Activated CD4-positive, CD25-positive, alpha-beta regulatory T cell (primary cell): ENCODE measurements at regions not wholly inside any gene's neighbourhood (a gene's known extent, or its start where the extent isn't known, plus 50 kb on each side); places are given as distances from the start of the nearest gene placed in this dataset.
"Not testable (repeated sequence)": the region's sequence is repeated elsewhere in the genome, so short reads cannot be mapped to it uniquely, and the experiment has no call there.

Experiments used
- DNase-seq, 4 experiments: peaks; one replicate each; lab custom pipeline; 2025; lab: John Stamatoyannopoulos, UW

DNA sequence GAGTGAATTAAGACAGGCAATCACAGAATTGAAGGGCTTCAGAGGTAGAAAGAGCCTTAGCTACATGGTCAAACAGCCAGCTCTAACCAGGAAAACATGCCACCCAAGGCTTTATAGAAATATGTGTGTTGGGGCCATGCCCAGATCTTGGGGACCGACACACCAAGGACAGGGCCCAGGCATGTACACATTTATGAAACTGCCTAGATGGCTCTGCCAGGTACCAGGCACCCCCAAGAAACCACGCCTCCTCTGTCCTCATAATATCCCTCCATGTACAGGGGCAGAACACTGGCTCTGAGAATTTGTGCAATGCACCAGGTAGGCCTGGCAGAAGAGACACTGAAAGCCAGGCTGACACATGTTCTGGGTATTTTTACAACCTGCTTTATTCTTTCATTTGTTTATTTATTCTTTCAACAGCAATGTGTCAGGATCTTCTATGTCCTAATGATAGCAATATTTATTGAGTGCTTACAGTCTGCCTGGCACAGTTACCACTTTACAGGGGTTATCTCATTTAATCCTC is 137.9 kb upstream of the LSM14A start:
- no peak for DNase-seq

DNA sequence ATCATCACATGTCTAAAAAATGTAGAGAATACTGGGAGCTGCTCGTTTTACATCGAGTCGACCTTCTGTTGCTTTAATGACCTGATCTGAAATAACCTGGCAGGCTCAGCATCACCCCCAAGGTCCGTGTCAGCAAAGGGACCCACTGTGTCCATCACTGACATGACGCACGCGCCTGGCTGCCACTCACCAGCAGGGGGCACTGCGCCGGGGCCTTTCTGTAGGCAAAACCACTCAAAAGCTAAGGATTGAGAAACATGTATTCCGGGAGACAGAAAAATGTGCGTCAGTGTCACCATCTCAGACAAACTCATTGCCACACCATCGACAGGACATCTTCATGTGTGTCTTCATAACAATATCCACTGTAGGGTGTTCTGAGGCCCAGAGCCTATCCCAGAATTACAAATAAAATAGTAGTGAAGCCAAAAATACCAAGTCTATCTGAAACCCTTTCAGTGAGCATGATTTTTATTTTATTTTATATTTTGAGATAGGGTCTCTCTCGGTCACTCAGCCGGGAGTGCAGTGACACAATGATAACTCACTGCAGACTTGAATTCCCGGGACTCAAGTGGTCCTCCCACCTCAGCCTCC is 130.3 kb upstream of the LSM14A start:
- peak; percentile 23 to 49 (median 42) for DNase-seq

DNA sequence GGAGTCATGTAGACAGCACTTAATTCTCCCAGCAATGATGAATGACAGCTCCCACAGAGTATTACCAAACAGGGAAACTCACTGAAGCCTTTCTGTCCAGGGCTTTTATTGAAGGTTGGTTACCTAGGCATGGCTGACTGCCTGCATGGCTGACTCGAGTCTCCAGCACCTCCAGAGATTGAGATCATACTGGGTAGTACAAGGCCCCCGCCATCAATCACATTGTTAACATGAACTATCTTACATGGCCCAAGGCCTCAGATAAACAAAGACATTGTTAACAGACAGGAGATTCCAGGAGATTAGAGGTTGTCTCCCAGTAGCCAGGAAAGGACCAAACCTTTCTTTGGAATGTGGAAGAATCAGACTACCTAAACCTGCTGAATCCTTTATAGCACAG is 128.3 kb upstream of the LSM14A start:
- DNase-seq: no peak

DNA sequence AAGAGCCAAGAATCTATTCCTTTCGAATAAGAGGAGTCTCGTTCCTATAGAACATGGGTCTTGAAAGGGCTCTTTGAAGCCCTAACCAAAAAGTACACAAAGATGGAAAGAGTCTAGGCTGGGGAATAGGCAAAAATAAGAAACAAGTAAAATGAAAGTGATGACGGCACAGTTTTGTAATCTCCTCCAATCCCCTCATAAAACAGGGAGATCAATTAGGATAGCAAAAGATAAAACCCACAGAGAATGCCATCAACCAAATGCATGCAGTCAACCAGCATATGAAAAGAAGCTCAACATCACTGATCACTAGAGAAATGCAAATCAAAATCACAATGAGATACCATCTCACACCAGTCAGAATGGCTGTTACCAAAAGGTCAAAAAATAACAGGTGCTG is 122.4 kb upstream of the LSM14A start:
- DNase-seq: no peak

DNA sequence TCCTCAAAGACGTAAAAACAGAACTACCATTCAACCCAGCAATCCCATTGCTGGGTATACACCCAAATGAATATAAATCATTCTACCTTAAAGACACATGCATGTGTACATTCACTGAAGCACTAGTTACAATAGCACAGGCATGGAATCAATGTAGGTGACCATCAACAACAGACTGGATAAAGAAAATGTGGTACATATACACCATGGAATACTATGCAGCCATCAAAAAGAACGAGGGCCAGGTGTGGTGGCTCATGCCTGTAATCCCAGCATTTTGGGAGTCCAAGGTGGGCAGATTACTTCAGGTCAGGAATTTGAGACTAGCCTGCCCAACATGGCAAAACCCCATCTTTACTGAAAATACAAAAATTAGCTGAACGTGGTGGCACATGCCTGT is 121.9 kb upstream of the LSM14A start:
- not testable (repeated sequence) for DNase-seq

DNA sequence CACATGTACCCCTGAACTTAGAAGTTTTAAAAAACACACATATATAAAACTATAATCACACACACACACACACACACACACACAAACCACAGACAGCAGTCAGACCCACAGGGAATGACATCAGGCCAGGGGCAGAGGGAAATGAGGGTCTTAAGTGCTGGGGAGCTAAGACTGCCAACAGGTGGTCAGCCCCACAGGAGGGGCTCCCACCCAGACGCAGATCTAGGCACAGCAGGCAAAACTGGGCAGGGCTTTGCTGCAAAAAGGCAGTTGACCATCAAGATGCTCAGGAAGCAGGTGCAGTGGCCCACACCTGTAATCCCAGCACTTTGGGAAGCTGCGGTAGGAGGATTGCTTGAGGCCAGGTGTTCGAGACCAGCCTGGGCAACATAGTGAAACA is 121.0 kb upstream of the LSM14A start:
- DNase-seq: no peak

DNA sequence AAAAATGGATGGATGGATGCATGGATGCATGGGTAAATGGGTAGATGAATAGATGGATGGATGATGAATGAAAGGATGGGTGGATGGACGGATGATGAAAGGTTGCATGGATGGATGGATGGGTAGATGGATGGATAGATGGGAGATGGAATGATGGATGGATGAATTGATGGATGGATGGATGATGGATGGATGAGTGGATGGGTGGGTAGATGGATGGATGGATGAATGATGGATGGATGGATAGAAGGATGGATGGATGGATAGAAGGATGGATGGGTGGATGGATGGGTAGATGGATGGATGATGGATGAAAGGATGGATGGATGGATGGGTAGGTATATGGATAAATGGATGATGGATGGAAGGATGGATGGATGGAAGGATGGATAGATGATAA is 115.1 kb upstream of the LSM14A start:
- no peak for DNase-seq

DNA sequence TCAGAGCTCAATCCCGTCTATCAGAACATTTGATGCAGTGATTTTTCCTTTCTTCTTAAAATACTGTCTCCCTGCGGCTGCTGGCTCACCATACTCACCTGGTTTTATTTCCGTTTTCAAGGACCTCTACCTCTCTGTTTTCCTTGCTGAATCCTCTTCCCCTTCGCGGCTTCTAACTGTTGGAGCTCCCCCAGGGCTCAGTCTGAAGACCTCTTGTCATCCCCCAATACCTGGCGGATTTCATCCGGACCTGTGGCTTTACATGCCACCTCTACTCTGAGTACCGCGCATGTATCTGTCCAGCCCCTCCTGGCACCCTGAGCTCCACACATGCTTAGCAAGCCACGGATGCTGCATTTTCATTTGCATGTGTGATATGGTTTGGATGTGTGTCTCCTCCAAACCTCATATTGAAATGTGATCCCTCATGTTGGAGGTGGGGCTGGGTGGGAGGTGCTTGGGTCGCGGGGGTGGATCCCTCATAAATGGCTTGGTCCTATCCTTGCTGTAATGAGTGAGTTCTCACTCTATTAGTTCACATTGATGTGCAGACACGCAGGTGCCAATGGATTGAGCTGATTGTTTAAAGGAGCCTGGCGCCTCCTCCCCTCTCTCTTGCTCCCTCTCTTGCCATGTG is 106.2 kb upstream of the LSM14A start:
- no peak for DNase-seq

DNA sequence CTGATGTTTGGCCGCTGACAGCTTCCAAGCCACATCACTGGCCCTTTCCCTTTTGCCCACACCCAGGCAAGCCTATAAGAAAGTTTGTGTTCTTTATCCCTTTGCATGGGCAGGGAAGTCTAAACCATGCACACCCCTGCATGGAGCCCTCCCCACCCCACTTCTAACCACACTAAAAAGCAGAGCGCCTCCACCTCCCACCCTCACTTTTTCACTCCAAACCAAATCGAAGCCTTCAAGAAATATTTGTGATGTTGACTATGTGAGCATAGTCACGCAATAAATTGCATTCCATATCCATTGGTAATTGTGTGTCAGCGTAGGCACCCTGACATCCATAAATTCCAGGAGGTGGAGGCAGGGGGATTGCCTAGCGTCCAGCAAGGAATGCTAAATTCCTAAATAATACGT is 104.4 kb upstream of the LSM14A start:
- DNase-seq: no peak

DNA sequence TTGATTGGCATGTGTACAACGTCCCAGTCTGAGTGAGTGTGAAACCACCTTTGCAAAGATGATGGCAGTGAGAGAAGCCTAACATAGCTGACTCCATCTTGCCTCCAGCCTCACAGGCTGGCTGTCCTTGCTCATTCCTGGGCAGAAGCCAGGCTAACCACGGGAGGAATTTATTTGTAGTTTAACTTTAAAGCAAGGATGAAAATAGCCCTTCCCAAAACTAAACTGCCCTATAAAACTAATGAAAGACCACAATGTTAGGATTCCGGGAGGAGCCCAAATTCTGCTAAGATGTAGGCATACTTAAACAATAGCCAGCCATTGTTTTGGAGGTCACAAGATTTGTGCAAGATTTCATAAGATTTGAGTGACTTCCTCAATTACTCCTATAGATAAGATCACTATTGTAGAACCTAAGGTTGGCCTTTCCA is 96.6 kb upstream of the LSM14A start:
- no peak for DNase-seq

DNA sequence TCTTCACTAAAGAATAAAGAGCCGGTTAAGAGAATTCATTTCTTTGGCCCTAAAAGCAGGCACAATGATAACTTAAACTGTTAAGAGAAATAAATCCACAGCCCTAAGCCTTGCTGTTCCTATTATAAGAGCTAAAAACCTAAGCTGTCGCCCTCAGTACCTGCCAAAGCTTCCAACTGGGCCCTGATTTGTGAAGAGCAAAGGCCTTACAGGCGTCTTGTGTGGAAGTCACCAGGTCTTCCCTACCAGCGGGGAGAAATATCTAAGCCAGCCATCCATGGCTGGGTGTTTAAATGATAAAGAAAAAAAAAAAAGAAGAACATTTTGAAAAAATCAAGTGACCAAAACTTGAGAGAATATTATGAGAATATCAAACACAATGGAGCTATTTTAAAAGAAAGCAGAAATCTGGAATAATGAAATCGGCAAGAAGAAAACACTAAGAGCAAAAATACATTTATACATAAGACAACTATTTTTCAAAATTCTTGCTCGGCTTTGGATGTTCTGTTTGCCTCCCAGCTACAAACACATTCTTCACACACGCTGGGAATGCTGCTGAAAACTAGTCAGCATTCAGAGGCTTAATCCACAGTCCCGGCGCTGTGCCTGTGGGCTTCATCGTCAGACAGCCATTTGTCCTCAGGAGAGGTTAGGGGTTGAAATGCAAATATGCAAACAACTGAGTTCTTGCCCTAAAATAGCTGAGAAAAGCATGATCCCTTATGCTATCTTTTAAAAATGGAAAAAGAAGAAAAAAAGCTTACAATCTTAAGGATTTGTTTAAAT is 89.8 kb upstream of the LSM14A start:
- DNase-seq: no peak

DNA sequence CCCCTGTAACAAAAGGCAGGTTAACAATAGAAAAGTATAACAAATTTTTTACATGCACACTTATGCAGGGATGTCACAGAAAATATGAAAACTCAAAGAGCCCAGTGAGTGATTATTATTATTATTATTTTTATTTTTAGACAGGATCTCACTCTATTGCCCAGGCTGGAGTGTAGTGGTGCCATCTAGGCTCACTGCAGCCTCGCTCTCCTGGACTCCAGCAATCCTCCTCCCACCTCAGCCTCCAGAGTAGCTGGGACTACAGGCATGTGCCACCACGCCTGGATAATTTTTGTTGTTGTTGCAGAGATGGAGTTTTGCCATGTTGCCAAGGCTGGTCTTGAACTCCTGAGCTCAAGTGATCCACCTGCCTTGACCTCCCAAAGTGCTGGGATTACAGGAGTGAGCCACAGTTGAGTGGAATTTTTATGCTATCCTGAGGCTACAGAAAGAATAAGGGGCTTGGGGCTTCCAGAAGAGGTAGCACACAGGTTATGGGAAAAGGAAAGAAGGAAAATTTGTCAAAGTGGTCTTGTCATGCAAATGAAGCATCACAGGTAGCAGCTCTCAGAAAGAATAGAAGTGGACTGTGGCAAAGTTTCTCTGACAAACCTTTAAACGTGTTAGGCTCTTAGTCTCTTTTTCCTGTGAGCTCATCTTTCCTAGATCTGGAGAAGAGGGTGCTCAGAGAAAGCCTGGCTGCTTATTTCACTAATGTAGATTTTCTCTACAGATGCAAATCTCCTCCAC is 87.7 kb upstream of the LSM14A start:
- DNase-seq: no peak

DNA sequence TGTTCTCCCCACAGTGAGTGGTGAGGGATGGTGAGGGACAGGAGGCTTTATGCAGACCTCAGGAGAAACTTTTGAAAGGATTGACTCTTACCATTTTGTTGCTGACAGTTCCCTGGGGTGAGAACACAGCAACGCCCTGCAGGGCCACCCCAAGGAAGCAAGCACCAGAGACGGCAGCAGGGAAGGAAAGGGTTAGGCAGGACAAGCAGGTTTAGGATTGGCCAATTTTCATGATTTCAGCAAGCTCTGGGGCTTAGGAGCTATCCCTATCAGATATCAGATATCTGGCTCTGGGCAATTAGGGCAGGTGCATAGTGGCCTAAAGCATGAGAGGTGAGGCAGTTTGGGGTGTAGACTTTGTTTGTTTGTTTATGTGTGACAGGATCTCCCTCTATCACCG is 87.0 kb upstream of the LSM14A start:
- no peak for DNase-seq

DNA sequence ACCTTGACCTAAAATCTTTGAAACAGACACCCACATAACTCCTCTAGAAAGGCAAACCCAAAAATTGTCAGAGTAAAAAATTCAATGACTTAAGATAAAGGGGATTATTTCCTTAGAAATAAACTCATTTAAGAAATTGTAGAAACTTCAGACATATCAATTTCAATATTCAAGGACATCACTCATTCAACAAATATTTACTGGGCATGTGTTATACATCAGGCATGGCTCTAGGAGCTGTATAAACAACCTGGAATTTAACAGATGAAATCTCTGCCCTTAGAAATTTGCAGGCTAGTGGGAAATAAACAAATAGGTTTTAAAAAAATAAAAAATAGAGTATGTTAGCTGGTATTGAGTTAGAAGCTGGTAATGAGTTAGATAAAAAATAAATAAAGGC is 84.0 kb upstream of the LSM14A start:
- DNase-seq: no peak

DNA sequence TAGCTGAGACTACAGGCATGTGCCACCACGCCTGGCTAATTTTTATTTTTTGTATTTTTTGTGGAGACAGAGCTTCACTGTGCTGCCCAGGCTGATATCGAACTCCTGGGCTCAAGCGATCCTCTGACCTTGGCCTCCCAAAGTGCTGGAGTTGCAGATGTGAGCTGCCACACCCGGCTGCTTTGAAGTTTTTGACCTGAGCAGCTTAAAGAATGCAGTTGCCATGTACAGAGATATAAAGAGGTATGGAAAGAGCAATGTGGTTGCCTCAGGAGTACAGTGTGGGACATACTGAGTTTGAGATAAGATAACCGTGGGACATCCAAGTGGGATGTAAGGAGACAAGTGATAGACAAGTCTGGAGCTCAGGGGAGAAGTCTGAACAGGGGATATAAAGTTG is 82.7 kb upstream of the LSM14A start:
- no peak for DNase-seq

DNA sequence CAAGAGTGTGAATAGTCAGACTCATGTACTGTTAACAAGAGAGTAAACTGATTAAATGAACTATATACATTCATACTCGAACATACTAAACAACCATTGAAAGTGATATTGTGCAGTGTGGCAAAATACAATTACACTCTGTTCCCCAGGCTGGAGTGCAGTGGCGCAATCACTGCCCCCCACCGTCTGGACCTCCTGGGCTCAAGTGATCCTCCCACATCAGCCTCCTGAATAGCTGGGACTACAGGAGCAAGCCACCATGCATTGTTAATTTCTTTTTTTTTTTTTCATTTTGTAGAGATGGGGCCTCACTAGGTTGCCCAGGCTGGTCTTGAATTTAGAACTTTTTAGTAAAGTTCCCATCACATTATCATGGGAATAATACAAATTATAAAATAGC is 77.3 kb upstream of the LSM14A start:
- DNase-seq: no peak

DNA sequence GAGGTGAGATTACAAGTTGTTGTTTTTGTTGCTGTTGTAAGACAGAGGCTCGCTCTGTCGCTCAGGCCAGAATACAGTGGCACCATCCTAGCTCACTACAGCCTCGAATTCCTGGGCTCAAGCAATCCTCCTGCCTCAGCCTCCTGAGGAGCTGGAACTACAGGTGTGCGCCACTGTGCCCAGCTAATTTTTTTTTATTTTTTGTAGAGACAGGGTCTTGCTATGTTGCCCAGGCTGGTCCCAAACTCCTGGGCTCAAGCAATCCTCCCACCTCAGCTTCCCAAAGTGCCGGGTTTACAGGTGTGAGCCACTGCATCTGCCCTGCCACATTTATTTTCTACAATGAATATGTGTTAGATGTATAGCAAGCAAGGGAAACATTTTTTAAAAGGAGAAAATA is 76.9 kb upstream of the LSM14A start:
- DNase-seq: not testable (repeated sequence)

DNA sequence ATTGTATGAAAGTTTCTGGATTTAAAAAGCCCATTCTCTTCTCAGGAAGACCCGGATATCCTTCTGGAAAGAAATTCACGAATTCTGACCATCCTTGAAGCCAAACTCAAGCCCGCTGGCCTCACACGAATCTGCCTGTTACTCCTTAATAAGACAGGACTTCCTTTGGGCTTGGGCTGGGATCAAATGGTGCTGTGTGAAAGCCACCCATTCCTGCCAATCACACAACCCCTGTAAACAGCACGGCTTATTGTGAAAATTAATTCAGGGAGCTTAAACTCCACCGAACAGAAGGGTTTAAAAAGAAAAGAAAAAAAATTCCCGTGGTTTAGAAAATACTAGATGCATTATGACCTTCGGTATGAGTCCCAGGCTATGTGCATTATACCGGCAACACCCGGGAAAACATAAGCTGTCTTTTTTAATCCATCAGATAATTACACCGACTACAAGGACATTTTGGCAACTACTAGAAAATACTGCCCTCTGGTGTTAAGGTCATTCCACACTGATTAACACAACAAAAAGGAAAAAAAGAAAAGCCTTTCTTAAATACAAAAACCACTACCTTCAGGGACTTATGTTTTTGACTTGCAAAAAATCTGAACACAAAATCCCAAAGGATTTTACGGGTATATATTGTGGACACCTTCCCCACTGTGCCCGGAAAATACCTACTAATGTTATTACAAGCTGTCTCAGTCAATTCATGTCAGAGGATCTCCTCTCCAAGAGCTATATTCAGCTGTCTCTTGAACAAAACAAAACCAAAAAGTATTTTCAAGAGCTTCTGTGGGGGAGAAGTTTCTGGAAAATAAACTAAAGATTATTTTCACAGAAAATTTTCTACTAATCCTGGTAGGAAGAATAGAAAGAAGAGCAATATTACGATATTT is 76.0 kb upstream of the LSM14A start:
- no peak for DNase-seq

DNA sequence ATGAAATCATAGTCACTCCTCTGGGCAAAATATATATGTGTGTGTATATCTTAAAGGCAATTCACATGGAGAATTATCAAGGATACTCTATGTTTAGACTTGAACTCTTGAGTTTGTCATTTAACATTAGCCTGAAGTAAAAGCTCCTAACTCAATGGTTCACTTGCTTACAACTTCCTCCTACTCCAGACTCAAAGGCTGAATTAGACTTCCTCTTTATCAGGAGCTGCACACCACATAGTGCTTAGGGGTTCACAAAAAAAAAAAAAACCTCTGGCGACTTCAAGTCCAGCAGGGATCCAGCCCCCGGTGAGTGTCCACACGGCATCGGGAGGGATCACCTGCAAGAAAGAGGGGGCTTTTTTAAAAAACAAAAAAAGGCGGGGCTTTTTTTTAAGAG is 68.2 kb upstream of the LSM14A start:
- DNase-seq: no peak

DNA sequence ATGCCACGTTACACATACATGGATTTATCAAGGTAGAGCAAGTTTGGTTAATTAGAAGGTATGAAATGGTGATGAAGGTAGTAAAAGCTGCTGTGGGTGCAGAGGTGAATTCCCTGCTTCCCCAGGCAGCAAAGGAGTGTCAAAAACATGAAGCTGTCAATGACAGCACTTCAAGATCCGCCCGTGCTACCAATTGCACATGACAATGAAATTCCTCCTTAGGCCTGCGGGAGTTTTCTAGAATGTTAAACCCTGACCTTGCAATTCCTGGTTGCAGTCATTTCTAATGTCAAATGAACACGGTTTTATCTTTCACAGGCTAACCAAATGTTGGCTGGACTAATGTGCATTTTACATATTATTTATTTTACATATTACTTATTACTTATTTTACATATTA is 67.7 kb upstream of the LSM14A start:
- no peak for DNase-seq

DNA sequence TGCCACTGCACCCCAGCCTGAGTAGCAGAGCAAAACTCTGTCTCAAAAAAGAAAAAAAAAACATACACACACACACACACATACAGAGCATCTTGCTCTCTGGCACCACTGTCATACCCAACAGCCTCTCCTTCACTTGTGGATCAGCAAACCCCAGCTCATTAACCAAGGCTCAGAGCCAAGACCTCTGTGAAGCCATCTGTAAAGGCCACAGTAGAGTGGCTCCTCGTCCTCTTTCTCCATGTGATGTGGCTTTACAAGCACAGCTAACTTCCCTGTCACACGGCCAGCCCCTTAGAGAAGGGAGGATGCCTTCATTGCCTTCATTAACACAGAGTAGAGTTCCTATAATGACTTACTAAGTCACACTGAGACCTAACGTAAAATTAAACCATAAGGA is 62.7 kb upstream of the LSM14A start:
- no peak for DNase-seq
